IPS-11a (cell line): ENCODE measurements at regions not wholly inside any gene's neighbourhood (a gene's known extent, or its start where the extent isn't known, plus 50 kb on each side); places are given as distances from the start of the nearest gene placed in this dataset.

Experiments used
- H3K4me3 ChIP-seq: one replicate; pipeline ENCODE4 v1.5.1; 2013; ENCODE audit warnings: low read depth, low read length, control low read depth

DNA sequence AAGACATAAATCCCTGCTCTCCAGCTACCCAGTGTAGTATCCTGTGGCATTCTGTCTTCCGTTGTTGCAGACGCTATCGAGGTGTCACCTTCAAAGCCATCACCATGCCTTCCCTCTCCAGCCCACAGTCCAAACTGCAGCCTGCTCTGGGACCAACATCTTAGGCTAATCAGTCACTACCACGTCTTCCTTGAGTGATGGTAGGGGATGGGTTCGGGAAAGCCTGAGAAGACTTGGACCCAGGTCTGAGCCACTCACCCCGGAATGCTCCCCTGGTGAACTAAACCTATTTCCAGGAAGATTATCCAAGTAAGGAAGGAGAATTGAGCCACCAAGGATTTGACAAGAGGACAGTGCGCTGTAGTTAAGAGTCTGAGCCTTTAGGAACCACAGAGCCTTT, 52.9 kb upstream of the IRX1 start:
- H3K4me3 ChIP-seq = no peak overlapping the region

DNA sequence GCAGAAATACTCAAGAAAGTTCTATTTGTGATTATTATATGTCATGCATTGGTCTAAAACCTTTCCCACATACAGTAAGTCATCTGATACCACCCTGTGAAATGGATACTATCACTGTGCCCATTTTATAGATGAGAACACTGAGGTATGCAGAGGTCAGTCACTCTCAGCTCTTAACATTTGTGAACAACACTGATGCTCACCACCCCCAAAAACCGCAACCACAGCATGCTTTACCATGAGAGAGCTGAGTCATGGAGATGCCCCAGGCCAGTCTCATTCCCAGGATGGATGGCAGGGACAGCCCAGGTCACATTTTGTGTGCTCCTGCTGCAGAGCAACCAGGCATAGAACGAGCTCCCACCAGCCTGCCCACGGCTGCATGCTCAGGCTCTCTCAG, 53.5 kb upstream of the IRX1 start:
- H3K4me3 ChIP-seq = no peak overlapping the region

- no peak overlapping the region for H3K4me3 ChIP-seq
These were observed 56.7 kb upstream of the IRX1 start for GRCh38 chr5:3538886-3539285.

DNA sequence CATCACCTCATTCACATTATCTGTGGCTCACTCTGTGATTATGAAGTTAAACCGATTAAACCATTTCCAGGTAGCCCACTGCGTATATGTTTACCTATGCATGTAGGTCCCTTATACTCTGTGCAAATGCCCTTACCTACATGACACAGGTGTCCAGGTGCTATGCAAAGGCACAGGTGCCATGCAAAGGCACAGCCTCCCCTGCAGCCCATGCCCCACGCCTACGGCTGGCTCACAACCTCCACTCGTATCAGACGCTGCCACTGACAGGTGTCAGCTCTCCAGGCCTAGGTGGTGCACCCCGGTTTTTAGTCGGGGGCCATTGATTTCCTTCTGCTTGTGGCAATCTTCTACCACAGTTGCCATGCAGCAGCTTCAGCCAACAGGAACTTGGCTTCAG, 57.7 kb upstream of the IRX1 start:
- no peak overlapping the region for H3K4me3 ChIP-seq

DNA sequence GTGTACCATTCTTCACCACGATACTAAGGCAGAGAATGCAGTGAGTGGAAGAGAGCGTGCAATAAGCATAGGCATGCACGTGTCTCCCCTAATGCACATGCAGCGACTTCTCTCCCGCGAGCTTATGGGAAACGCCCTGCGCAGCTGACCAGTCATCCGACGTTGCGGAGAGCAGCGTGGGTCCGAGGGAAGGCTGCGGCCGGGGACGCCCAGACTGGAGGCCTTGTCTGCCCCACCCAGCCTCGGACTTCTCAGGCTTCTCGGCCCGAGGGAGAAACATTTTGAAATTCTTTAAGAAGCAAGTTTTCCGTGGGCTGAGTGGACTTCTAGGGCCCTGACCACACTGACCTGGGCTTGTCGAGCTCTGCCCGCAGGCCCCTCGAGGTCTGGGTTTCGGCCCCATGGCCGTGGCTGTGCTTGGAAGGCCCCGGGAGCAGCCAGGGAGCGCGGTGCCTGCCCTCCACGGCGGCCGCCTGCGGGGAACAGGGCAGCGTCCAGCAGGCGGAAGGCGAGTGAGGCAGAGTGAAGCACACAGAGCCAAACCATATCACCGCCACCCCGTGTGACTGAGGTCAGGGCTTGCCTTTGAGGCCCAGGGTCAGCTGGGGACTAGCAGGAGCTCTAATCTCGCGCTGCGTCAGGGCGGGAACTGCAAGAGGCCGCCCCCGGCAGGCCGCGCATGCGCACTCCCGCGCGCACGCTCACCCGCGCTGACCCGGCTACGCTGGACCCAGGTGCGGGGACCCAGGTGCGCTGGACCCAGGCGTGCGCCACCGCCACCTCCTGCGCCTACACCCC, 60.0 kb upstream of the IRX1 start:
- no peak overlapping the region for H3K4me3 ChIP-seq

DNA sequence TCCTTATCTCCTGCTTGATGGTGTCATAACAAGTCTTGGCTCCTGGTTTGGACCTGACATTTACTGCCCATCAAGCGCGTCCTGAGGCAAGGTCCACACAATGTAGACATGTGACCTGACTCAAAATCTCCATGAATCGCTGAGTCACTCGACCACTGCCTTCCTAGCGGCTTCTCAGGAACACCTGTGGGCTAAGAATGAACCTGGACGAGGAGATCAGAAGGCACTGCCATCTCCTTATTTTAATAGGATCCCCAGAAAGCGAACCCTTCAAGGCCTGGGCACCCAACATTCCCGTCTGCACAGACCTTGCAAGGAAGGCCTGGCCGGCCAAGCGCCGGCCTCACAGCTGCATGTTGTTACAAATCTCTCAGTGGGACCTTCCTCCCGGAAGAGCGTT, 60.6 kb upstream of the IRX1 start:
- H3K4me3 ChIP-seq = no peak overlapping the region

DNA sequence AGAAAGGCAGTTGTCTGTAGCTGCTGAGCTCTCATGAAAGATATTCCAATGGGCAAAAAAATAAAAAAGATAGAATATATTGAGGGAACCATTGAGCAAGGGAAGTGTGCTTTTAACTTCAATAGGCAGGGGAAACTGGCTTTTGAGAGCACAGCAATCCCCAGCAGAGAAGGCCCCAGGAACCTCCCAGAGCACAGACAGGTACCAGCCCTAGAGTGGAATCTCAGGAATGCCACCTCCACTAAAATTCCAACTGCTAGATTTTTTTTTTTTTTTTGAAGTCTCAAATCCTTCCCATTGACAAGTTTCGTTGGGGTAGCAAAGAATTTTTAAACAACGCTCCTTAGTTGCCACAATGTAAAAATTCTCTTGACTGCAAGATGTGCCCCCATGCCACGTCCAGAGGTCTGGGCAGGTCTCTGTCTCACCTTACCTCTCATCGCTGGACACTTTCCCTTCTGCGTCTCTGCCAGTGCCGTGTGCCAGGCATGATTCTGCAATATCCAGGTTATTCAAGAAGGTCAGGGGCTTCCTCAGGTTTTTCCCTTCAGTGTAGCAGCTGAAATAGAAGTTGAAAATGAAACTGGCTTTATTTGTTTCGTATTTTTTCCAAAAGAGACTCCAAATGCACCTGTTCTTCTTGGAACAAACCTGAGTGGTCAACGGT, 64.2 kb upstream of the IRX1 start:
- no peak overlapping the region for H3K4me3 ChIP-seq

GRCh38 chr5:3530251-3530650, 65.4 kb upstream of the IRX1 start:
- H3K4me3 ChIP-seq = no peak overlapping the region

- no peak overlapping the region for H3K4me3 ChIP-seq
These were observed 69.0 kb upstream of the IRX1 start for GRCh38 chr5:3526551-3527185.

DNA sequence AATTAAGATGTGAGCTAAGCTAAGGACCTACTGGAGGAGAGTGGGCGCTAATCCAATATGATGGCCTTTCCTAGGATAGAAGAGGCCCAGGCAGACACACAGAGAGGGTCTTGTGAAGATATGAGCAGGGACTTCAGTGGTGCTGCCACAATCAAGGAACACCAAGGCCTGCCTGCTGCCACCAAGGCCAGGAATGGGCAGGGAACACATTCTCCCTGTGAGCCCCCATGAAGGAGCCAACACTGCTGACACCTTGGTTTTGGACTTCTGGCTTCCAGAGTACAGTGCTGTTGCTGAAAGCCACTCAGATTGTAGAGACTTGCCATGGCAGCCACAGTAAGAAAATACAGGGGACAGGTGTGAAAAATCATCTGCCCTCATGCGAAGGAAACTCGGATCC, 73.1 kb upstream of the IRX1 start:
- no peak overlapping the region for H3K4me3 ChIP-seq

GRCh38 chr5:3518576-3518975, 77.1 kb upstream of the IRX1 start:
- no peak overlapping the region for H3K4me3 ChIP-seq

GRCh38 chr5:3518051-3518450, 77.6 kb upstream of the IRX1 start:
- H3K4me3 ChIP-seq = no peak overlapping the region

- H3K4me3 ChIP-seq = no peak overlapping the region
These were observed 78.3 kb upstream of the IRX1 start for GRCh38 chr5:3517348-3517747.

DNA sequence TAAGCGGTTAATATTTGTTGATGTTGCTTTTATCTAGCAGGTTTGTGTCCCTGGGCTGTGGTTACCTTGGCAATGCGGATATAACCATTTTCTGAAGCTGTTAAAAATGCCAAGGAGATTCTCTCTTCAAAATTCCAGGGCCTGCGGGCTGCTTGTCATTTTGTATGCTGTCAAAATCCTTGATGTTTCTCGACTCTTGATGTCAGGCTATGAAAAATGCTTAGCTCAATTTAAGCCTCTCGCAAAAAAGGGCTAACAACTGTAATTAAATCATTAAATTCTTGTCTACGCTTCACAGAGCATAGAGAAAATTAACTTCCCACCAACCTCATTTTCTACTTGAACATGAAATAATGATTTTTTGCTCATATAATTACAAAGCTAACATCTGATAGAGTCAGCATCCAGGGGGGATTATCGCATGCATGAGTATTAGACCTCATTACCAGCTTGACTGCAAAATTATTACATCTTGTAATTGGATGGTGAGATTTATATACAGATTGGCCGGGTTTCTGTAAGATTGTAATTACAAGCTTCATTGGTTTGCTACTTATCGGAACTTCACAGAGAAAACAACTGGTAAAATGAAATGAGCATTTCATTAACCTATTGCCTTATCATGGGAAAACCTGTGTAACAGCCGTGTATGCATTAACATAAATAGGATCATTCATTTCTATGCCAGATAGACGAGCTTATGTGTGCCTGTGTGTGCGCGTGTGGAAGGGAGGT, 83.1 kb upstream of the IRX1 start:
- no peak overlapping the region for H3K4me3 ChIP-seq

DNA sequence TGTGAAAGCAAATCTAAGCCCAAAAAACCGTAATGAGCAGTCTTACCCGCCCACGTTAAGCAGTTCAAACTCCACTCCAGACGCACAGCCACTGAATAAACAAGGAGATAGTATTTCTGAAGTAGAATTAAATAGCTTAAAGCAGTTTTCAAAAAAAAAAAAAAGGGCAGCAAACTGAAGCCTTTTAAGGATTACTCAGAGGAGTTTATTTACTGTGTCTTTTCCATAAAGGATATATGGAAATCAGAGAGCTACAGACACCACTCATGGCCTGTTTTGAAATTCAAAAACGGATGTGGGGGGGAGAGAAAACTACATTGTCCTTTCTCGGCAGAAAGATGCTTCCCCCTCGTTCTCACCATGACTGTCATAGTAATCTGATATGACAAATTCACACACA, 83.7 kb upstream of the IRX1 start:
- no peak overlapping the region for H3K4me3 ChIP-seq

DNA sequence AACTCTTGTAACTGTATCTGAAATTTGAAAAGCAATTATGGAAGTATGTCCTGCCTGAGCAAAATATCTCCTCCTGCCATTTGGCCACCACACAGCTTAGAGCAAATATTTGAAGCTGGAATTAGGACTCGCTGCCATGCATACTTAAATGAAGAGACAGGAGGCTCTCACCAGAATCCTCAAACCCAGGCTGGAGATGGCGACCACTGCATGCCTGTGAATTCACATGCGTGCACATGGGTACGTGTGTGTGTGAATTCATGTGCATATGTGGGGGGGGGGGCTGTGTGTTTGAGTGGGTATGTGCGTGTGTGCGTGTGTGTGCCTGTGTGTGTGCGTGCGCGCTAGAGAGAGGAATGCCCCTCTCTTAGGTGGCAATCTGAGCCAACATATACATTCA, 84.1 kb upstream of the IRX1 start:
- no peak overlapping the region for H3K4me3 ChIP-seq

- H3K4me3 ChIP-seq = no peak overlapping the region
These were observed 84.8 kb upstream of the IRX1 start for GRCh38 chr5:3510642-3511417.

DNA sequence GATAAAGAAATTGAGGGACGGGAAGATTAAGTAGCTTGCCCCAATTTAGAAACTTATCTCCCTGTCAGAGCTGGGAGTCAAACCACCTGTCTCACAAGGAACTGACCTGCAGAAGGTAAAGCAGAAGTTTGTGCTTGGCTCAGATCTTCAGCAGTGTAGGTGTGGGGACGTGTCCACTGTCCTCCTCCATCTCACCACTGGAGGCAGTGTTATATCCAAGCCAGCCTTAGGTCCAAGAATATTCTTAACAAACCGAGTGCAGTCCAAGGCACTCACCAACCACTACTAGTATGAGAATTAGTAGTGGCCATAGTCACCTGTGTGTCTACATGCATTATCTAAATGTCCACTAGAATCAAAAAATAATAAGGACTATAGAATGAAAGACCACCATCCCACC, 86.3 kb upstream of the IRX1 start:
- H3K4me3 ChIP-seq = no peak overlapping the region

- no peak overlapping the region for H3K4me3 ChIP-seq
These were observed 87.2 kb upstream of the IRX1 start for GRCh38 chr5:3508395-3508794.

- no peak overlapping the region for H3K4me3 ChIP-seq
These were observed 104.6 kb upstream of the IRX1 start for GRCh38 chr5:3490957-3491507.
